ENCODE measurements at regions not wholly inside any gene's neighbourhood (a gene's known extent, or its start where the extent isn't known, plus 50 kb on each side); places are given as distances from the start of the nearest gene placed in this dataset.

- no peak overlapping the region for H3K4me3 ChIP-seq (ENCODE audit: low read depth in 2 of 2, low read length in 1 of 2)
- no peaks in the 10 kb centered on the region for H3K9me2 ChIP-seq
- no peaks in the 10 kb centered on the region for H4K20me1 ChIP-seq (ENCODE audit: insufficient read depth)
- no peak overlapping the region for H3K27ac ChIP-seq (ENCODE audit: low read depth in 2 of 2, low read length in 1 of 2)
- H3K27me3 ChIP-seq (ENCODE audit: insufficient read depth): no peaks in the 10 kb centered on the region
- no peaks in the 10 kb centered on the region for H3K9me3 ChIP-seq
- POLR2A ChIA-PET: no interaction called here
- TF ChIP-seq EP300 (IDR thresholded peaks at IDR 0.05; ENCODE audit: borderline replicate concordance in 1 of 2, low read depth in 1 of 2, low read length in 1 of 2) (no peak), USF1 (IDR thresholded peaks at IDR 0.05; ENCODE audit: borderline replicate concordance, low read depth) (no peak), FOSL2 (IDR thresholded peaks at IDR 0.05; ENCODE audit: borderline replicate concordance, low read depth) (no peak), MEF2A (IDR thresholded peaks at IDR 0.05; ENCODE audit: borderline replicate concordance, low read depth) (no peak), FOXM1 (IDR thresholded peaks at IDR 0.05; ENCODE audit: low read depth) (no peak), POLR2AphosphoS5 (IDR thresholded peaks at IDR 0.05; ENCODE audit: low read depth, low read length) (no peak), YY1 (IDR thresholded peaks at IDR 0.05; ENCODE audit: low read depth) (no peak), RAD21 (IDR thresholded peaks at IDR 0.05; ENCODE audit: low read length) (no peak), FOXJ3 (CRISPR knock-in tag; IDR thresholded peaks at IDR 0.05) (no peak), ELF1 (IDR thresholded peaks at IDR 0.05) (no peak), IRF3 (IDR thresholded peaks at IDR 0.05; ENCODE audit: low read depth, low read length) (no peak), SIN3A (IDR thresholded peaks at IDR 0.05; ENCODE audit: borderline replicate concordance, low read depth, low read length) (no peak), RFX5 (IDR thresholded peaks at IDR 0.05; ENCODE audit: low read length) (no peak), USF2 (IDR thresholded peaks at IDR 0.05; ENCODE audit: borderline replicate concordance, low read depth, low read length) (no peak), TCF12 (IDR thresholded peaks at IDR 0.05) (no peak), REST (IDR thresholded peaks at IDR 0.05; ENCODE audit: low read depth, low read length) (no peak), RXRA (IDR thresholded peaks at IDR 0.05; ENCODE audit: borderline replicate concordance, low read depth) (no peak), CTCF (IDR thresholded peaks at IDR 0.05) (no peak), NRF1 (IDR thresholded peaks at IDR 0.05; ENCODE audit: low read depth, low read length) (no peak)
- CTCF ChIA-PET: no interaction called here
- no peaks in the 10 kb centered on the region for H3K4me1 ChIP-seq (ENCODE audit: control insufficient read depth in 1 of 2, insufficient read depth in 2 of 2, low read depth in 1 of 2, low read length in 1 of 2)
- no peaks in the 10 kb centered on the region for H3F3A ChIP-seq (replicated peaks; ENCODE audit: insufficient read depth)
- no peak overlapping the region for H2AFZ ChIP-seq (ENCODE audit: low read depth)
- 9% methylated on average over 1 of the region's 1 CpG for WGBS (ENCODE audit: low lambda C conversion rate)
- H3K36me3 ChIP-seq (replicated peaks in 1 of 2; ENCODE audit: control insufficient read depth in 1 of 2, insufficient read depth in 2 of 2, low read length in 1 of 2): no peaks in the 10 kb centered on the region
- no peak overlapping the region for H3K9ac ChIP-seq
- no peaks in the 10 kb centered on the region for H3K79me2 ChIP-seq (ENCODE audit: insufficient read depth)
- no peak for DNase-seq
- no peak overlapping the region for H3K4me2 ChIP-seq
Observed at GRCh38 chr12:81958406-81958805, 199.3 kb upstream of the PPFIA2 start.
